ENCODE measurements at regions not wholly inside any gene's neighbourhood (a gene's known extent, or its start where the extent isn't known, plus 50 kb on each side); places are given as distances from the start of the nearest gene placed in this dataset.

DNA sequence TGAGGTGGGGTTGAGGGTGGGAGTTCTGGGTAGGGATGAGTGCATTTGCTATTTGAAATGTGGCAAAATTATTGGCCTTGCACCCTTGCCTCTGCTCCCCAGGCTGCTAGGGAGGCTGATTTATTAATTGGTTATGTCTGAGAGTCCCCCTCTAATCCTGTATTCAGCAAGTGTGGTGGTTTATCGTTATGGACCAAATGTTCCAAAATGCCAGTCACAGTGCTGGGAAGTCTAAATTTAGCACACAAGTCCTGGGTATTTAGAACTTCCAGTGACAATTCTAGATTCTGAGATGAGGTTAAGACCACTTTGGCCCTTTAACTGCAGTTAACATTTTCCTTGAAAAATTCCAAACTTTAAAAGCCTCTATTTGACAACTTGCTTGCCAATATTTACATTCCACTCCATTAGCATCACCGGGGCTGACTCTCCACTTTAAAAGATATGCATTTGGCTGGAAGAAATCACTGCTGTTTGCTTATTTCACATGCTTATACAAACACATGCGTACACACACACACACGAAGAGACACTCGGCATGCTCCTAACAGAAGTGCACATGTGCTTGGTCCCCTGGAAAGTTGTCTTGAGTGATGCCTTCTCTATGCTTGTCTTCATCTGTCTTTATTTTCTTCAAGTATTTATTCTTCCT is 247.7 kb downstream of the IL20RB start:
- TF ChIP-seq GATA2 (IDR thresholded peaks at IDR 0.05; ENCODE audit: low read depth, low read length) = no peak
- TF ChIP-seq GATA3 (IDR thresholded peaks at IDR 0.05; ENCODE audit: low read depth, low read length) = no peak

DNA sequence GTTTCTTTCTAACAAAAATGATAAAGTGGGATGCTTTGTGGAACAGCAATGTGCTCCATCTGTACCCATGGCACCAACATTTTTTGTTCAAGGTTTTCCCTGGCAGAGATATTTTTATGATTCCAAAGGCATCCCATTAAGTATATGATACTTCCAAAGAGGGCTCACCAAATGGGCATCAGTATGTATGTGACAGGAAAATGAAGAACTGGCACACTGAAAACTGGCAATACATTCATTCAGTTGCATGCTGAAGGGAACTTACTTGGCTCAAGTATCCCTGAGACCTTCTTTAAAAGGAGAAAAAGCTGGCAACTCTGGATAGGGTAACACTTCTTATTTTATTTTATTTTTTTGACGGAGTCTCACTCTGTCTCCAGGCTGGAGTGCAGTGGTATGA is 249.8 kb downstream of the IL20RB start:
- TF ChIP-seq GATA3 (IDR thresholded peaks at IDR 0.05; ENCODE audit: low read depth, low read length) (no peak), GATA2 (IDR thresholded peaks at IDR 0.05; ENCODE audit: low read depth, low read length) (no peak)

DNA sequence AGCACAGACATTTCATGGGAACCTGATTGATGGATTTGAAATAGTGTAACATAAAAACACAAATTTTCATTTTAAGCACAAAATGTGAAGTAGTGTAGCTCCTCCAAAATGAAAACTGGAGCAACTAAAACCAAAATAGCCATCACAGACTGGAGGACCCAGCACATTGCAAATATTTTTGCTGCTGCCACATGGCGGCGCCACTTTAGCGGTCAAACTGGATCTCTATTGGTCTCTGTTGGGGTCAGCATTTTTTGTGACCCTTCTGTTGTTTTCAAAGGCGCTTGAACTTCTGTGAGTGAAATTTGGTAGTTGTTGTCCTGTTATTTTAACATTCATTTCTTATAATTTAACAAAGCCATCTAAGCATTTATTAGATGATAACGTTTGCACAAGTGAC is 259.9 kb downstream of the IL20RB start:
- TF ChIP-seq GATA3 (IDR thresholded peaks at IDR 0.05; ENCODE audit: low read depth, low read length) (no peak), GATA2 (IDR thresholded peaks at IDR 0.05; ENCODE audit: low read depth, low read length) (no peak)

DNA sequence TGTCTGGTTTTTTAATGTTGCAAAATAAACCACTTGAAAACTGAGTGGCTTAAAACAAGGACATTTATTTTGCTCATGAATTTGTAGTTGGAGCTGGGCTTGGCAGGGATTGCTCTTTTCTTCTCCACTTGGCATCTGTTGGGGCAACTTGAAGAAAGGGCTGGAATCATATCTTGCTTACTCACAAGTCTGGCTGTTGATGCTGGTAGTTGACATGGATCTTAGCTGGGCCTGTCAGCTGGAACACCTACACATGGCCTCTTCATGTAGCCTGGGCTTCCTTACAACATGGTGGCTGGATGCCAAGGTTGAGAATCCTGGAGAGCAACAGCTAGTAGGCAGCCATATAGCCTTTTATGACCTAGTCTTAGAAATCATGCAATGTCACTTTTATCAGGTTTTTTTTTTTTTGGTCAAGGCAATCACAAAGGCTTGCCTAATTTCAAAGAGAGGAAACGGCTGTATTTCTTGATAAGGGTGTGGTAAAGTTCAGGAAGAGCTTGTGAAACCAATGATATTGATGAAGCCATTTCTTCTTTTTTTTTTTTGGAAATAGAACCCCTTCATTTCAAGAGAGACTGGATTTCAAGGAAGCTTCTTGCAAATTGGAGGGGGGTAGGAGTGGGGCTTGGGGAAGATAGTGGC is 262.1 kb downstream of the IL20RB start:
- TF ChIP-seq GATA2 (IDR thresholded peaks at IDR 0.05; ENCODE audit: low read depth, low read length) (no peak), GATA3 (IDR thresholded peaks at IDR 0.05; ENCODE audit: low read depth, low read length) (no peak)

DNA sequence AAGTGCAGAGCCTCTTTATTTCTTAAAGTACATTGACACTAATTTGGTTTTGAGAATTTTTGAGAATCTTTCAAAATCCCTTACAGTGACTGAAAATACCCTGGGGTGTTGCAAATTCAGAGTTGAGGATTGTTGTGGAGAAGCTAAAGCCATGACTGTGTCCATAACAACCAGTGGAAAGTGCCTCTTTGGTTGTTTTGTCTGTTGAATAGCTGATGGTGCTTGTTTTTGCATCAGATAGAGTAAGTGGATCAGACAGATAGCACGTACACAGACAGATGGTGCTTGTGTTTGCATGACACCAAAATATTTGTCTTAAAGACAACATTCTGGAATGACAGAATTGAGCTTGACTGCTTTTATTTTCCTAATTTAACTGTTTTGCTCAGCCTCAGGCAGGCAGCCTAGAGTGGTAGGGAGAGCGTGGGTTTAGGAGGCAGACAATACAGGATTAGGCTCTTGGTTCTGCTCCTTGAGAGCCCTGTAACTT is 265.0 kb downstream of the IL20RB start:
- TF ChIP-seq GATA3 (IDR thresholded peaks at IDR 0.05; ENCODE audit: low read depth, low read length) (no peak), GATA2 (IDR thresholded peaks at IDR 0.05; ENCODE audit: low read depth, low read length) (no peak)

DNA sequence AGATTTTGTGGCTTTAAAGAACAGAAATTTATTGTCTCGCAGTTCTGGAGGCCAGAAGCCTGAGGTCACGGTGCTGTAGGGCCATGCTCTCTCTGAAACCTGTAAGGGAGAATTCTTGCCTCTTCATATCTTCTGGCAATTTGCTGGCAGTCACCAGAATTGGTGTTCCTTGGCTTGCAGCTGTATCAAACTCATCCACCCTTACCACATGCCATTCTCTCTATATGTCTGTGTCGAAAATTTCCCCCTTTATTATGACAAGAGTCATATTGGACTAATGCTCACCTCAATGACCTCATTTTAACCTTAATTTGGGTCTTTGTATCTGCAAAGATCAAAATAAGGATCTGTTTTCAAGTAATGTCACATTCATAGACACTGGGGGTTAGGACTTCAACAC is 266.7 kb downstream of the IL20RB start:
- TF ChIP-seq GATA2 (IDR thresholded peaks at IDR 0.05; ENCODE audit: low read depth, low read length) (no peak), GATA3 (IDR thresholded peaks at IDR 0.05; ENCODE audit: low read depth, low read length) (no peak)

DNA sequence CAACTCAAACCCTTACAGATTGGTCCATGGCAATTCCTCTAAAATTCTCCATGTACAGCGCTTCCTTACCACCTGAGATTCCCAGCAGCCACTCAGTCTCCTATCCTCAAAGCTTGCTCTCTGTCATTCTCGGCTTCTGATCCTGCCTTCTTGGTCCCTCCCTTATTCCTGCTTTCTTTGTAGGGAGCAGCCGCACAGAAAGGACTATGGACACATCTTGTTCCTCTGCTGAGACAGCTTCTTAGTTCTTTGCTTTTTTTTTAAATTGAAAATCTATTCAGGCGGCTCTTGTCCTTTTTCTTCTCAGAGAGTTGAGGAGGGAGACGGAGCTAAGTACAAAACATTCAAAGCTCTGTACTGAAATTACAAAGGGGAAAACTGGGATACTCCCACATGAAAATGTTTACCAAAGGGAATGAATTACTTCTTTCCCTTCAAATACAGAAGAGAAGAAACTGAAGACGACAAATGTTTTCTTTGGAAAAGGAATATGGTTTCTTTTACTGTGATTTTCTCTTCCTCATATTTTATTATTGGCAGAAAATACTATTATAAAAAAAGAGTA is 285.1 kb downstream of the IL20RB start:
- no peak for TF ChIP-seq GATA3 (IDR thresholded peaks at IDR 0.05; ENCODE audit: low read depth, low read length)
- no peak for TF ChIP-seq GATA2 (IDR thresholded peaks at IDR 0.05; ENCODE audit: low read depth, low read length)

DNA sequence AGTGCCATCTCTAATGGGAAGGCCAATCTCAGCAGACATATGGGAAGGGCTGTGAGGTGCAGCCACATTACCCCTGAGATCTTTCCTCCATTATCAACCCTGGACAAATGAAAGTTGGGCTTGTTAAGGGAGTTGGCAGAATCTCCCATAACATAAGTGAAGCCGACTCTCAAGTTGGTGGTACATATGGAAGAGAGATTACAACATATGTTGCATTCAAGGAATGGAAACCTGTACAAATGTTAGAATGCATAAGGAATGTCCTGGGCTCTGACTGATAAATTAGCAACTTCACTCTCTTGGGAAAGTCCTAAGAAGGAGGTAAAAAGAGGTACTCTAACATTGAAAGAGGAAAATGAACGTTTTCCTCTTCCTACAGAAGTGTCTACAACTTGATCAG is 288.7 kb downstream of the IL20RB start:
- TF ChIP-seq GATA3 (IDR thresholded peaks at IDR 0.05; ENCODE audit: low read depth, low read length) (no peak), GATA2 (IDR thresholded peaks at IDR 0.05; ENCODE audit: low read depth, low read length) (no peak)

DNA sequence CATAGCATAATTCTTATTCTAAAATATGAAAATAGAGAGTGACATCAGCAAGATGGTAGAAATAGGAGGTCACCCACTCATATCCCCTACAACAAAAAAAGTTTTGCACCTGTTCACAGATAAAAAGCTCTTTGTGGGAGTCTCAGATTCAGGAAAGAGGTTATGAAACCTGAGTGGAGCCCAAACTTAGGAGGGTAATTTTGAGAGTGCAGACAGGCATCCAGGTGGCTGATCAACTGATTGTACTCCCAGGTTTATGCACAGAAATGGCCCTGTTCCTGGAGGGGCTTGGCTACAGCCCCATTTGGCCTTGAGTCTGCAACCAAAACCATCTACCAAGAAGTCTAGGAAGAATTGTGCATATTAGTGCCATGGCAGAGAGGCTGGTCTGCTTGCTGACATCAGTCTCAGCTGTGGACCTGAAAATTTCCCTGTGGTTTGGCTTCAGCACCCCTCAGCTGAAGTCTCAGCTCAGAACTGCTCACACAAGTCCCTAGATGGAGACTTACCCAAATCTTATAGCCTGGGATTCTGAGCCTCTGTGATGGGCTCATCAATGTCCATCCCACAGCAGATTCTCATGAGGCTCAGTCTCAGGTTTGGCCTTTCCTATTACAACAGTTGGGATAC is 291.6 kb downstream of the IL20RB start:
- TF ChIP-seq GATA3 (IDR thresholded peaks at IDR 0.05; ENCODE audit: low read depth, low read length) = no peak
- no peak for TF ChIP-seq GATA2 (IDR thresholded peaks at IDR 0.05; ENCODE audit: low read depth, low read length)

DNA sequence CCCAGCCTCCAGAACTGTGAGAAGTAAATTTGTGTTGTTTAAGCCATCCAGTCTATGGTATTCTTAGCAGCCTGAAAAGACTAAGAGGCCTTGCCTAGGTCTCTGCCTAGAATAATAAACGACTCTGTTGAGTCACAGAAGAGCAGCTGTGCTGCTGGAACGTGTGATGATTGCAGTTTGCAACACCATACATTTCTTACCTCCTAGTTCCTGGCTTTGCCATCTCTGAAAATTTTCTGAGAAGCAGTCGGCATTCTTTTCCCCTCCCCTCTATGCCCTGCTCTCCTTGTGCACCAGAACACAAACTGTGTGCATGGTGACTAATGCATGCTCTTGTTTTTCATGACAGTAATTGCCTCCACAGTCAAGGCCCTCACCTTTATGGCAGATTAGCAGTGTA is 301.3 kb downstream of the IL20RB start:
- TF ChIP-seq GATA3 (IDR thresholded peaks at IDR 0.05; ENCODE audit: low read depth, low read length) (no peak), GATA2 (IDR thresholded peaks at IDR 0.05; ENCODE audit: low read depth, low read length) (no peak)

DNA sequence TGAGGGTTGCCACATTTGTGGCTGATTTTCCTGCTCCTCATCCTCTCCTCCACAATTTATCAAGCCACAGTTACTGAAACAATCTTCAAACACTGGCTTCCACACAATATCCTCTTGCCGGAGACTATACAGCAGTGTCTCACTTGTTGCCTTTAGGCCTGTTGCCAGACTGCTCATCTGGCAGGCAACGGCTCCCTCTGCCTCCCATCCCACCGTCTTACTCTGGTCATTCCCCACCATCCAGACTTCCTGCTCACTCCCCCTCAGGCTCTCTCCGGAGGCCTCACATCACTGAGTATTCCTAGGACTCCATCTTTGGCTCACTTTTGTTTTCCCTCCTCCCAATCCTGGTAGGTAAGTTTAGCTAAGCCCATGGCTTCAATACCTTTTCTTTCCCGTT is 301.9 kb downstream of the IL20RB start:
- TF ChIP-seq GATA3 (IDR thresholded peaks at IDR 0.05; ENCODE audit: low read depth, low read length) (no peak), GATA2 (IDR thresholded peaks at IDR 0.05; ENCODE audit: low read depth, low read length) (no peak)

DNA sequence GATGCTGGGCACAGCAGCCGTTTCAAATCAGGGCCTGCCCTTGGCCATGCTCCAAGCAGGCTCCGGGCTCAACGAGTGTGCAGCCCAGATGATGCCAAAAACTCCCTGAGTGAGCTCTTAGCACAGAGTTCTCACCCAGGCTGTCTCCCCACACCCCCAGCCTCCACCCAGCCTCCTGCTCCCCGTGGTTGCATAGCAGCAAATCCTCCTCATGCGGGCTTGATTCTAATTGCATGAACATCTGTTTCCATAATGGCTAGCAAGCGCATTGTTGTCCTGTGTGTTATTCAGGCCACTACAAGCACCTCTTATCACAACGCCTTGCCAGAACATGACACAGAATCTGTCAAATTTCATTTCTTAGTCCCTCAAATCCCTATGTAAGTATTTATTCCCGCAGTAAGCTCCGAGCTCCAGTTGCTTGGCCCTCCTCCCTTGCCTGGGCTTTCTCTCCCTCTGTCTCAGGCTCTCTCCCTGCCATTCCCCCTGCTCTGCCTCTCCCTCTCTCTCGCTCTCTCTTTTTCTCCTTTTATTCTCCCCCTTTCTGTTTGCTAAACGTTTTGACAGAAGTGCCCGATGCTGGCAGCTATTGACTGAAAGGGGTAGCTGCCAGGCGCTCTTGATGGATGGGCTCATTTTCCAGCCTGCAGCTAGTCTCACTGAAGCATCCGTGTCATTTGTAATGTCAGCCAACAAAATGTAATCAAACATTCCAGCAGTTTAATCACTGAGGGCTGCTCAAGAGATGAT is 306.5 kb downstream of the IL20RB start:
- TF ChIP-seq GATA2 (IDR thresholded peaks at IDR 0.05; ENCODE audit: low read depth, low read length) = peak; percentile 28; the same call in 1 of the 2 replicates
- no peak for TF ChIP-seq GATA3 (IDR thresholded peaks at IDR 0.05; ENCODE audit: low read depth, low read length)

DNA sequence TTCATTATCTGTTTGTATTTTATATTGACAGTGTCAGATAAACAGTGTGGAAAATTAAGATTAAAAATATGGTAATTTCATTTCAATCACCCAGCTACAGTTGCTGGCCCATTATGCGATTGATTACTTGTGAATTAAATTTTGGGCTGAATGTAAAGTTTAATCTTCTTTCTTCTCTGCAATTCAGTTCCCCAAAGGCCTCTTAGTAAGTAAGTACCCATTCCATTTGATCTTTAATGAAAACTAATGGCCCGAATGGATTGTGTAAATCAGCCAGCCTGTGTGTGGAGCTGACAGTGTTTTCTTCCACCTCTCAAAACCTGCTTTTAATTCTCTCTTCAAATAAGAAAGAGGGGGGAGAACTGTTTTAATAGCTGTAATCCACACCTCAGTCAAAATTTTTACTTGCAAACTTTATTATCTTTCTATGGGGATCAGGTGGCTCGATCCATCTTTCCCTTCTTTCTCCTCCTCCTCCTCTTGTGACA is 307.1 kb downstream of the IL20RB start:
- TF ChIP-seq GATA2 (IDR thresholded peaks at IDR 0.05; ENCODE audit: low read depth, low read length) (no peak), GATA3 (IDR thresholded peaks at IDR 0.05; ENCODE audit: low read depth, low read length) (no peak)

DNA sequence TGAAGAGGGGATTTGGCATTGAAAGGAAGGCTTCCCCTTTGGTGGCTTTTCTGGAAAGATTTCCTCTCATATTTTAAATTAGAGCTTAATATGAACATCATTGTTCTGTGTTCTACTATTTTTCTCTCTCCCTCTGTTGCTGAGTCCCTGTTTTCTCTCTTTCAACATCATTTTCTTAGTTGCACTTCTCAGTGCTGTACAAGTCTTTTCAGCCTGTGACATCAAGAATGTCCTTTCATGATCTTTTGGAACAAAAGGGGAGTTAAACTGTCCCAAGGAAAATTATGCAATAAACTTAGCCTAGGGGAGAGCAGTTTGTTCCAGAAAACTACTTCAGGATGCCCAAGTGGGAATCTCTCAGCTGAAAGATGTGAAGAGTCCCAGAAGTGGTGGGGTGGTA is 325.1 kb downstream of the IL20RB start:
- TF ChIP-seq GATA2 (IDR thresholded peaks at IDR 0.05; ENCODE audit: low read depth, low read length) = no peak
- no peak for TF ChIP-seq GATA3 (IDR thresholded peaks at IDR 0.05; ENCODE audit: low read depth, low read length)

Data from SH-SY5Y (cell line).